CD14-positive monocyte (primary cell): ENCODE measurements at regions not wholly inside any gene's neighbourhood (a gene's known extent, or its start where the extent isn't known, plus 50 kb on each side); places are given as distances from the start of the nearest gene placed in this dataset.

Source experiments
- DNase-seq, 3 donors: peaks; one replicate each; pipeline ENCODE4 v3.0.0-alpha.2; 2011 to 2022
- H2AFZ ChIP-seq: 2 replicates; pipeline ENCODE4 v1.6.0; 2012; ENCODE audit warnings: mild to moderate bottlenecking, low read depth, low read length, inconsistent platforms; ENCODE audit not compliant: insufficient read depth, poor library complexity, severe bottlenecking
- H3K27ac ChIP-seq, 2 donors: 1 replicate in 1 of 2; 2 replicates in 1 of 2; pipeline ENCODE4 v1.5.1; 2012 to 2013; ENCODE audit warnings: low read length in 2 of 2, control low read depth in 1 of 2, inconsistent platforms in 1 of 2, low read depth in 1 of 2, mild to moderate bottlenecking in 1 of 2
- H3K27me3 ChIP-seq, 2 donors: one replicate each; pipeline versions ENCODE4 v1.6.0 to v1.6.1; 2011 to 2013; ENCODE audit warnings: low read length in 2 of 2; ENCODE audit not compliant: control insufficient read depth in 2 of 2, insufficient read depth in 2 of 2
- H3K36me3 ChIP-seq, 2 donors: replicated peaks in 1 of 2; 1 replicate in 1 of 2; 2 replicates in 1 of 2; pipeline versions ENCODE4 v1.5.1 to v1.6.1; 2012 to 2013; ENCODE audit warnings: low read length in 2 of 2, control low read depth in 1 of 2, inconsistent platforms in 1 of 2, mild to moderate bottlenecking in 1 of 2; ENCODE audit not compliant: insufficient read depth in 2 of 2, control insufficient read depth in 1 of 2
- H3K4me1 ChIP-seq, 2 donors: 1 replicate in 1 of 2; 2 replicates in 1 of 2; pipeline versions ENCODE4 v1.5.1 to v1.6.1; 2012 to 2013; ENCODE audit warnings: low read length in 2 of 2, control low read depth in 1 of 2, inconsistent platforms in 1 of 2, mild to moderate bottlenecking in 1 of 2, moderate library complexity in 1 of 2; ENCODE audit not compliant: insufficient read depth in 2 of 2, control insufficient read depth in 1 of 2
- H3K4me2 ChIP-seq: replicated peaks from 2 replicates; pipeline ENCODE3; 2012; ENCODE audit warnings: low read length, moderate library complexity, mild to moderate bottlenecking; ENCODE audit not compliant: poor library complexity, severe bottlenecking; ENCODE audit errors: extremely low read depth
- H3K4me3 ChIP-seq, 3 experiments: fragments of 200-600 bp in 1 of 3; sonication (generic) in 1 of 3; replicated peaks in 1 of 3; 1 replicate in 2 of 3; 2 replicates in 1 of 3; pipeline ENCODE4 v1.5.1; 2011 to 2013; ENCODE audit warnings: low read length in 3 of 3, mild to moderate bottlenecking in 3 of 3, control low read depth in 2 of 3, low read depth in 2 of 3, inconsistent platforms in 1 of 3, moderate library complexity in 1 of 3
- H3K79me2 ChIP-seq: 2 replicates; pipeline ENCODE4 v1.6.0; 2012; ENCODE audit warnings: mild to moderate bottlenecking, control low read depth, inconsistent platforms, low read length, moderate library complexity; ENCODE audit not compliant: insufficient read depth
- H3K9ac ChIP-seq: 2 replicates; pipeline ENCODE4 v1.6.0; 2017; ENCODE audit warnings: low read length, mild to moderate bottlenecking; ENCODE audit not compliant: insufficient read depth, poor library complexity, severe bottlenecking
- H3K9me3 ChIP-seq, 2 donors: replicated peaks in 1 of 2; 1 replicate in 1 of 2; 2 replicates in 1 of 2; pipeline versions ENCODE4 v1.5.1 to v1.6.1; 2012 to 2013; ENCODE audit warnings: low read length in 2 of 2, control low read depth in 1 of 2; ENCODE audit not compliant: control insufficient read depth in 1 of 2, insufficient read depth in 1 of 2
- H4K20me1 ChIP-seq: 2 replicates; pipeline ENCODE4 v1.6.0; 2012; ENCODE audit warnings: mild to moderate bottlenecking, low read length, control low read depth, moderate library complexity; ENCODE audit not compliant: insufficient read depth
- H3K27ac Mint-ChIP-seq, 7 donors: one replicate each; pipeline ENCODE4 v1.8.0; 2020; ENCODE audit warnings: mild to moderate bottlenecking in 7 of 7, mixed read lengths in 7 of 7, moderate library complexity in 6 of 7, inconsistent platforms in 2 of 7
- H3K27me3 Mint-ChIP-seq, 3 donors: one replicate each; pipeline ENCODE4 v1.8.0; 2021 to 2022; ENCODE audit warnings: low read depth in 3 of 3, mild to moderate bottlenecking in 3 of 3, mixed read lengths in 3 of 3, moderate library complexity in 3 of 3, inconsistent platforms in 1 of 3
- H3K36me3 Mint-ChIP-seq, 2 donors: one replicate each; pipeline ENCODE4 v1.8.0; 2020; ENCODE audit warnings: mixed read lengths in 2 of 2, inconsistent platforms in 1 of 2, mild to moderate bottlenecking in 1 of 2
- H3K4me1 Mint-ChIP-seq: one replicate; pipeline ENCODE4 v1.8.0; 2020; ENCODE audit warnings: mild to moderate bottlenecking, mixed read lengths
- H3K4me3 Mint-ChIP-seq, 2 donors: one replicate each; pipeline ENCODE4 v1.8.0; 2020; ENCODE audit warnings: mild to moderate bottlenecking in 2 of 2, mixed read lengths in 2 of 2, moderate library complexity in 1 of 2
- H3K9me3 Mint-ChIP-seq, 7 donors: one replicate each; pipeline ENCODE4 v1.8.0; 2020 to 2022; ENCODE audit warnings: mixed read lengths in 7 of 7, mild to moderate bottlenecking in 6 of 7, moderate library complexity in 6 of 7, inconsistent platforms in 2 of 7
- CTCF ChIP-seq: fragments of 200-600 bp; IDR thresholded peaks from one replicate; pipeline ENCODE4 v1.8.0; 2022; ENCODE audit warnings: antibody characterized with exemption, mild to moderate bottlenecking
- WGBS: methylation state at CpG from one replicate; pipeline ENCODE4 v1.1.5; 2013; ENCODE audit warnings: missing lambda C conversion rate; ENCODE audit not compliant: insufficient coverage; 5-methylcytosine and 5-hydroxymethylcytosine counted together
- intact Hi-C, 2 donors: fragments of 100-400 bp; cut with micrococcal nuclease; formaldehyde crosslinking; loops; one replicate each; pipeline versions ENCODE4 v1.15.0 to v1.15.1; 2023

GRCh38 chr3:106232956-106233355 lies 364.1 kb upstream of the CBLB start:
- Histone ChIP-seq H3K4me2 (no peak overlapping the region), H3K27me3 (no peaks in the 10 kb centered on the region), H3K79me2 (no peaks in the 10 kb centered on the region), H3K9me3 (peaks cover 0 to 4% of the 10 kb centered on the region in 2 donors), H4K20me1 (no peaks in the 10 kb centered on the region), H3K4me3 (no peak overlapping the region), H2AFZ (no peak overlapping the region), H3K9ac (no peak overlapping the region), H3K36me3 (no peaks in the 10 kb centered on the region), H3K4me1 (no peaks in the 10 kb centered on the region), H3K27ac (no peak overlapping the region)
- TF ChIP-seq CTCF: no peak
- no peak overlapping the region for H3K4me3 Mint-ChIP-seq
- intact Hi-C loops: no loop called here
- peaks cover 0 to 15% (median 6%) of the 10 kb centered on the region in 7 donors for H3K9me3 Mint-ChIP-seq
- no peaks in the 10 kb centered on the region for H3K27me3 Mint-ChIP-seq
- H3K27ac Mint-ChIP-seq: no peak overlapping the region
- DNase-seq: no peak
- no peaks in the 10 kb centered on the region for H3K4me1 Mint-ChIP-seq
- no peaks in the 10 kb centered on the region for H3K36me3 Mint-ChIP-seq

- Histone ChIP-seq H3K4me1 (no peaks in the 10 kb centered on the region), H3K27me3 (no peaks in the 10 kb centered on the region), H2AFZ (no peak overlapping the region), H3K4me3 (no peak overlapping the region), H3K27ac (no peak overlapping the region), H3K79me2 (no peaks in the 10 kb centered on the region), H3K4me2 (no peak overlapping the region), H3K36me3 (no peaks in the 10 kb centered on the region), H4K20me1 (no peaks in the 10 kb centered on the region), H3K9me3 (peaks cover 4% of the 10 kb centered on the region in 2 donors), H3K9ac (no peak overlapping the region)
- Mint-ChIP-seq H3K9me3 (peaks cover 0 to 11% (median 6%) of the 10 kb centered on the region in 7 donors), H3K27me3 (no peaks in the 10 kb centered on the region), H3K4me3 (no peak overlapping the region), H3K27ac (no peak overlapping the region), H3K4me1 (no peaks in the 10 kb centered on the region), H3K36me3 (no peaks in the 10 kb centered on the region)
- intact Hi-C loops: no loop called here
- no peak for DNase-seq
- no peak for TF ChIP-seq CTCF
- WGBS: 100% methylated on average over 1 of the region's 2 CpGs
Observed at GRCh38 chr3:106239195-106239697, 370.4 kb upstream of the CBLB start.
